ENCODE measurements at regions not wholly inside any gene's neighbourhood (a gene's known extent, or its start where the extent isn't known, plus 50 kb on each side); places are given as distances from the start of the nearest gene placed in this dataset.

GRCh38 chr4:53716011-53716410 lies 124.7 kb upstream of the LNX1 start:
- no peak for ATAC-seq (ENCODE audit: low read depth in 2 of 2)
- H3K4me1 Mint-ChIP-seq = no peaks in the 10 kb centered on the region

GRCh38 chr4:53714236-53715140 lies 123.2 kb upstream of the LNX1 start:
- Mint-ChIP-seq H3K9me3 (peaks cover 0 to 3% (median 0%) of the 10 kb centered on the region in 7 donors), H3K27me3 (no peaks in the 10 kb centered on the region), H3K36me3 (no peaks in the 10 kb centered on the region), H3K4me3 (no peak overlapping the region), H3K27ac (no peak overlapping the region), H3K4me1 (no peaks in the 10 kb centered on the region)
- no peak overlapping the region for H3K27ac ChIP-seq (ENCODE audit: insufficient read depth, low read length, poor library complexity, severe bottlenecking)
- peaks cover 2% of the 10 kb centered on the region for H3K27me3 ChIP-seq (ENCODE audit: control insufficient read depth, insufficient read depth, low read length)
- no peaks in the 10 kb centered on the region for H3K4me1 ChIP-seq (ENCODE audit: control insufficient read depth, insufficient read depth, low read length, poor library complexity, severe bottlenecking)
- ATAC-seq (ENCODE audit: low read depth in 2 of 2) (no peak), DNase-seq (no peak)
- H3K4me3 ChIP-seq (ENCODE audit: low read depth, low read length) = no peak overlapping the region
- no peaks in the 10 kb centered on the region for H3K9me3 ChIP-seq (ENCODE audit: control insufficient read depth in 2 of 2, low read length in 2 of 2)
- H3K36me3 ChIP-seq (ENCODE audit: control insufficient read depth, insufficient read depth, low read length) = no peaks in the 10 kb centered on the region

More at GRCh38 chr4:53716011-53716410, 124.7 kb upstream of the LNX1 start:
- Mint-ChIP-seq H3K36me3 (no peaks in the 10 kb centered on the region), H3K27me3 (peaks cover 5% of the 10 kb centered on the region), H3K9me3 (peaks cover 0 to 3% (median 0%) of the 10 kb centered on the region in 7 donors), H3K4me3 (no peak overlapping the region), H3K27ac (no peak overlapping the region)
- H3K9me3 ChIP-seq (ENCODE audit: control insufficient read depth in 2 of 2, low read length in 2 of 2) = no peaks in the 10 kb centered on the region
- DNase-seq = no peak
- H3K27ac ChIP-seq (ENCODE audit: insufficient read depth, low read length, poor library complexity, severe bottlenecking) = no peak overlapping the region
- H3K36me3 ChIP-seq (ENCODE audit: control insufficient read depth, insufficient read depth, low read length) = no peaks in the 10 kb centered on the region
- H3K27me3 ChIP-seq (ENCODE audit: control insufficient read depth, insufficient read depth, low read length) = no peaks in the 10 kb centered on the region
- no peaks in the 10 kb centered on the region for H3K4me1 ChIP-seq (ENCODE audit: control insufficient read depth, insufficient read depth, low read length, poor library complexity, severe bottlenecking)
- H3K4me3 ChIP-seq (ENCODE audit: low read depth, low read length) = no peak overlapping the region

- Mint-ChIP-seq H3K4me1 (no peaks in the 10 kb centered on the region), H3K27ac (no peak overlapping the region), H3K9me3 (peaks cover 0 to 1% (median 0%) of the 10 kb centered on the region in 7 donors), H3K36me3 (no peaks in the 10 kb centered on the region), H3K4me3 (no peak overlapping the region), H3K27me3 (no peaks in the 10 kb centered on the region)
- no peaks in the 10 kb centered on the region for H3K9me3 ChIP-seq (ENCODE audit: control insufficient read depth in 2 of 2, low read length in 2 of 2)
- no peaks in the 10 kb centered on the region for H3K36me3 ChIP-seq (ENCODE audit: control insufficient read depth, insufficient read depth, low read length)
- H3K27ac ChIP-seq (ENCODE audit: insufficient read depth, low read length, poor library complexity, severe bottlenecking) = no peak overlapping the region
- ATAC-seq (ENCODE audit: low read depth in 2 of 2) (no peak), DNase-seq (no peak)
- H3K27me3 ChIP-seq (ENCODE audit: control insufficient read depth, insufficient read depth, low read length) = peaks cover 2% of the 10 kb centered on the region
- no peak overlapping the region for H3K4me3 ChIP-seq (ENCODE audit: low read depth, low read length)
- H3K4me1 ChIP-seq (ENCODE audit: control insufficient read depth, insufficient read depth, low read length, poor library complexity, severe bottlenecking) = no peaks in the 10 kb centered on the region
Observed at GRCh38 chr4:53713767-53714166, 122.5 kb upstream of the LNX1 start.

DNA sequence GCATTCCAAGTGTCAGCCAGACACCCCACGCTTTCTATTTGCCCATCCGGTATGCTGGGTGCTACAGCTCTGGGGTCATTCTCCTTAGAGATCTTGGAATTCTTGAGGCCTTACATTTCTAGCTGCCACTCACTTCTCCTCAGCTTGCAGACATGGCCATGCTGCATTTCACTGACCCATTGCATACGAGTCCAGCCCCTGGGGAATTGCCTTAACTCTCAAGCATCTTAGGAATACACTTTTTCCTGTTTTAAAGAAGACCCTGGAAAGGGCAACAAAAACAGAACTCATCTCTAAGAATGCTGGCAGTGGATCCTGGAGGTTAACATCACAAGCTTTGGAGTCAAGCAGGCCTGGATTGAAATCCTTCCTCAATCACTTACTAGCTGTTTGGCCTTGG lies 122.0 kb upstream of the LNX1 start:
- Mint-ChIP-seq H3K4me1 (no peaks in the 10 kb centered on the region), H3K27ac (no peak overlapping the region), H3K36me3 (no peaks in the 10 kb centered on the region), H3K9me3 (peaks cover 0 to 1% (median 0%) of the 10 kb centered on the region in 7 donors), H3K27me3 (no peaks in the 10 kb centered on the region), H3K4me3 (no peak overlapping the region)
- Histone ChIP-seq H3K4me1 (ENCODE audit: control insufficient read depth, insufficient read depth, low read length, poor library complexity, severe bottlenecking) (no peaks in the 10 kb centered on the region), H3K27ac (ENCODE audit: insufficient read depth, low read length, poor library complexity, severe bottlenecking) (no peak overlapping the region), H3K27me3 (ENCODE audit: control insufficient read depth, insufficient read depth, low read length) (peaks cover 2% of the 10 kb centered on the region), H3K4me3 (ENCODE audit: low read depth, low read length) (no peak overlapping the region), H3K36me3 (ENCODE audit: control insufficient read depth, insufficient read depth, low read length) (no peaks in the 10 kb centered on the region), H3K9me3 (ENCODE audit: control insufficient read depth in 2 of 2, low read length in 2 of 2) (no peaks in the 10 kb centered on the region)
- ATAC-seq (ENCODE audit: low read depth in 2 of 2) = no peak
- DNase-seq = no peak

- Histone ChIP-seq H3K4me1 (ENCODE audit: control insufficient read depth, insufficient read depth, low read length, poor library complexity, severe bottlenecking) (no peaks in the 10 kb centered on the region), H3K27ac (ENCODE audit: insufficient read depth, low read length, poor library complexity, severe bottlenecking) (no peak overlapping the region), H3K4me3 (ENCODE audit: low read depth, low read length) (no peak overlapping the region), H3K9me3 (ENCODE audit: control insufficient read depth in 2 of 2, low read length in 2 of 2) (no peaks in the 10 kb centered on the region), H3K27me3 (ENCODE audit: control insufficient read depth, insufficient read depth, low read length) (peaks cover 2% of the 10 kb centered on the region), H3K36me3 (ENCODE audit: control insufficient read depth, insufficient read depth, low read length) (no peaks in the 10 kb centered on the region)
- H3K36me3 Mint-ChIP-seq = no peaks in the 10 kb centered on the region
- no peak for ATAC-seq (ENCODE audit: low read depth in 2 of 2)
- H3K27ac Mint-ChIP-seq = no peak overlapping the region
- no peaks in the 10 kb centered on the region for H3K4me1 Mint-ChIP-seq
- H3K9me3 Mint-ChIP-seq = peaks cover 0 to 1% (median 0%) of the 10 kb centered on the region in 7 donors
- no peak overlapping the region for H3K4me3 Mint-ChIP-seq
- DNase-seq = no peak
- no peaks in the 10 kb centered on the region for H3K27me3 Mint-ChIP-seq
Observed at GRCh38 chr4:53712408-53713020, 121.2 kb upstream of the LNX1 start.

DNA sequence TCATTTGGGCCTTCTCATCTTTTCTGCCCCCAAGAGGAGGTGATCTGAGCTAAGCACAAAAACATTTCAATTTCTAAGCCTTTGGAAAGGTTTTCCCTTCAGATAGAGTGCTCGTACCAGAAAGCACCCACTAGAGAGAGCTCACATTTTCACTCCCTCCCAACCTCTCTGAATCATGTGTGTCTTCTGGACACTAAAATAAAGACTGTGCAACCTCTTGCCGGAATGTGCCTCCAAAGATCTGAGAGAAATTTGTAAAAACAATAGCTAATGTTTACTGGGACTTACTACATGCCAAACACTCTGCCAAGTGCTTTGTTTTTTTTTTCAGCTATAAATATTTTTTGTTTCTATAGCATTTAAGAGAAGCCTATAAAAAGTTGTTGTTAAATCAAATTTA lies 120.6 kb upstream of the LNX1 start:
- H3K9me3 ChIP-seq (ENCODE audit: control insufficient read depth in 2 of 2, low read length in 2 of 2) = no peaks in the 10 kb centered on the region
- H3K4me1 ChIP-seq (ENCODE audit: control insufficient read depth, insufficient read depth, low read length, poor library complexity, severe bottlenecking) = no peaks in the 10 kb centered on the region
- Mint-ChIP-seq H3K27ac (no peak overlapping the region), H3K27me3 (no peaks in the 10 kb centered on the region), H3K36me3 (no peaks in the 10 kb centered on the region), H3K9me3 (peaks cover 0 to 1% (median 0%) of the 10 kb centered on the region in 7 donors), H3K4me1 (no peaks in the 10 kb centered on the region), H3K4me3 (no peak overlapping the region)
- no peak overlapping the region for H3K27ac ChIP-seq (ENCODE audit: insufficient read depth, low read length, poor library complexity, severe bottlenecking)
- H3K27me3 ChIP-seq (ENCODE audit: control insufficient read depth, insufficient read depth, low read length) = peaks cover 2% of the 10 kb centered on the region
- DNase-seq = no peak
- ATAC-seq (ENCODE audit: low read depth in 2 of 2) = no peak
- H3K4me3 ChIP-seq (ENCODE audit: low read depth, low read length) = no peak overlapping the region
- no peaks in the 10 kb centered on the region for H3K36me3 ChIP-seq (ENCODE audit: control insufficient read depth, insufficient read depth, low read length)

DNA sequence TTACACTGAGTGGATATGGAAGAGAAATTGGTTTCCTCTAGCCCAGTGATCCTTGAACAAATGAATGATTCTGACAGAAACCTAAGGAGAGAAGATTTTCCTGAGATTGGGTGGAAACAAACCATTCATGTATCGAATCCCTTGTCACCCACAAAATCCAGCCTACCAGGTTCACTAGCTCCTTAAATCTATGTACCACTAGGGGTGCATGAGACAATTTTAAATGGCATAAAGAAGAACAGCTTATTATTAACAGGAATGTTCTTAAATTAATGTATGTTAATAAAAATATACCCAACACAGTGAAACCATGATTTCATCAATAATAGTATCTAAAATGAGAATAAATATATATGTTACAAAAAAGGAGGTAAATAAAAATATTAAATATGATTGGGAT lies 118.4 kb upstream of the LNX1 start:
- H3K4me3 Mint-ChIP-seq = no peak overlapping the region
- H3K36me3 Mint-ChIP-seq = no peaks in the 10 kb centered on the region
- Histone ChIP-seq H3K4me1 (ENCODE audit: control insufficient read depth, insufficient read depth, low read length, poor library complexity, severe bottlenecking) (no peaks in the 10 kb centered on the region), H3K9me3 (ENCODE audit: control insufficient read depth in 2 of 2, low read length in 2 of 2) (no peaks in the 10 kb centered on the region), H3K36me3 (ENCODE audit: control insufficient read depth, insufficient read depth, low read length) (no peaks in the 10 kb centered on the region), H3K4me3 (ENCODE audit: low read depth, low read length) (no peak overlapping the region), H3K27me3 (ENCODE audit: control insufficient read depth, insufficient read depth, low read length) (peaks cover 2% of the 10 kb centered on the region), H3K27ac (ENCODE audit: insufficient read depth, low read length, poor library complexity, severe bottlenecking) (no peak overlapping the region)
- H3K27ac Mint-ChIP-seq = no peak overlapping the region
- no peaks in the 10 kb centered on the region for H3K4me1 Mint-ChIP-seq
- no peak for DNase-seq
- H3K27me3 Mint-ChIP-seq = no peaks in the 10 kb centered on the region
- no peak for ATAC-seq (ENCODE audit: low read depth in 2 of 2)
- peaks cover 0 to 1% (median 0%) of the 10 kb centered on the region in 7 donors for H3K9me3 Mint-ChIP-seq

All from CD4-positive, CD25-positive, alpha-beta regulatory T cell (primary cell).